HG03103 (cell line): ENCODE measurements at regions not wholly inside any gene's neighbourhood (a gene's known extent, or its start where the extent isn't known, plus 50 kb on each side); places are given as distances from the start of the nearest gene placed in this dataset.

ENCODE experiments used
- ATAC-seq: cut with Tn5 transposase; IDR thresholded peaks from one replicate; pipeline ENCODE4 v1.9.1; 2021; ENCODE audit warnings: low read depth; ENCODE audit not compliant: unreplicated experiment

GRCh38 chr5:38104497-38105230, 153.7 kb upstream of the EGFLAM start:
- ATAC-seq = no peak

DNA sequence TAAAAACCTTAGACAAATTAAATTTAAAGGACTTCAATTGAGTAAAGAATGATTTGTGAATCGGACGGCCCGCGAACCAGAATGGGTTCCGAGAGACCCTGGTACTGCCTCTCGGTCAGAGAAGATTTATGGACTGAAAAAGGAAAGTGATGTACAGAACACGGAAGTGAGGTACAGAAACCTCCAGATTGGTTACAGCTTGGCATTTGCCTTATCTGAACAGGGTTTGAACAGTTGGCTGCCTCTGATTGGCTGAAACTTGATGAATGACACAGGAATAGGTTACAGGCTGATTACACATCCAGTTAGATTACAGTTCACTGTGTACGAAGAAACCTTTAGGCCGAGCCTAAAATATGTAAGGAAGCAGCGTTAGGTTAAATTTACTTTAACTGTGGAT, 156.5 kb upstream of the EGFLAM start:
- no peak for ATAC-seq

DNA sequence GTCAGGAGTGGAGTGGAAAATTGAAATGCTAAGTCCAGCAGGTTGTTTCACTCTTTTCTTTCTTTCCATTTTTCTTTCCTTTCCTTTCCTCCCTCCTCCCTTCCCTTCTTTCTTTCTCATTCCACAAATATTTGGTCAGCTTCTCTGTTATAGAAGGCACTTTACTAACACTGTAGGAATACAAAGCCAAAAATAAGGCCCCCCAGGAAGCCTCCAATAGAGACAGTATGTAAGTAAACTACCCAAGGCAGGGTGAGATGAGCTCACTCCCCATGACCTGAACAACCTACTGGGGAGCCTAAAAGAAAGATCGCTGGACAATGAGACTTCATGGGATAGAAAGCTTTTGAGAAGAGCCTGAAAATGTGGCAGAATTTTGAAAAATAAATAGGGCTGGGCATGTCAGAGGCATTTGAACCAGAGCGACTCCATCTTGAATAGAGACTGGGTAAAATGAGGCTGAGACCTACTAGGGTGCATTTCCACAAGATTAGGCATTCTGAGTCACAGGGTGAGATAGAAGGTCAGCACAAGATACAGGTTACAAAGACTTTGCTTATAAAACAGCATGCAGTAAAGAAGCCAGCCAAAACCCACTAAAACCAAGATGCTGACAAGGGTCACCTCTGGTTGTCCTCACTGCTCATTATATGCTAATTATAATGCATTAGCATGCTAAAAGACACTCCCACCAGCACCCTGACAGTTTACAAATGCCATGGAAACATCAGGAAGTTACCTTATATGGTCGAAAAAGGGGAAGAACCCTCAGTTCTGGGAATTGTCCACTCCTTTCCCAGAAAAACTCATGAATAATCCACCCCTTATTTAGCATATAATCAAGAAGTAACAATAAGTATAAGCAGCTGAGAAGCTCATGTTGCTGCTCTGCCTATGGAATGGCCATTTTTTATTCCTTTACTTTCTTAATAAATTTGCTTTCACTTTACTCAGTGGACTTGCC, 158.9 kb upstream of the EGFLAM start:
- ATAC-seq = no peak

DNA sequence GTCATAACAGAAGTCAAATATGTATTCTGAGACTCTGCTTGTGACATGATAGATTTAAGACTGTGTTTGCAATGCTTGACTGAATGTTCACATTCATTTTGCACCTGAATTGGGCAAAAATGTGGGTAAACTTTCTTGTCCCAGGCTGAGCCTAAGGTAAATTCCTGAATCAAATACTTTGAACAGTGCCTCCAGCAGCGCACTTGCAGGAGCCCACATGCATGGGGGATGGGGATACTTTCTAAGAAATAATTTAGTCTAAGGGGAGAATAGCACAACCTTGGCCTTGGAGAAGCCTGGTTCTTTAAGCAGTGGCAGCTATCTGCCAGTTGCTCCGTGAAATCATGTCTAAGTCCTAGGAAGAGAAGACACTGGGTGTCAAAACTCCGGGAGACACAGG, 163.5 kb upstream of the EGFLAM start:
- no peak for ATAC-seq

DNA sequence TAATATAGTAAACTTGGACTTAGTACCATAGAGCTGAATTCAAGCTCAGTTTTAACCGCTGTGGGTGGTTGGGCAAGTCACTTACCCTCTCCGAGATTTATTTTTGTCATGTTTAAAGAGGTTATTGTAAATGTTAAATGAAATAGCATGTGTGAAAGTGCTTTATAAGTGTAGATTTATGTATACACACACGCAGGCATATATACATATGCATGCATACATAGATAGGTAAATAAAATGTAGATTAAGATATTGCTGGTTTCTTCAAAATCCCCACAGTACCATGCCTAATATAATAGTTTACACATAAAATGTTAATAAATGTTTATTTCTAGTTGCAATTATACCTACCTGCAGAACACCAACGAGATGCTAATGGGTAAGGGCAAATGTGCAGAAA, 164.5 kb upstream of the EGFLAM start:
- no peak for ATAC-seq

DNA sequence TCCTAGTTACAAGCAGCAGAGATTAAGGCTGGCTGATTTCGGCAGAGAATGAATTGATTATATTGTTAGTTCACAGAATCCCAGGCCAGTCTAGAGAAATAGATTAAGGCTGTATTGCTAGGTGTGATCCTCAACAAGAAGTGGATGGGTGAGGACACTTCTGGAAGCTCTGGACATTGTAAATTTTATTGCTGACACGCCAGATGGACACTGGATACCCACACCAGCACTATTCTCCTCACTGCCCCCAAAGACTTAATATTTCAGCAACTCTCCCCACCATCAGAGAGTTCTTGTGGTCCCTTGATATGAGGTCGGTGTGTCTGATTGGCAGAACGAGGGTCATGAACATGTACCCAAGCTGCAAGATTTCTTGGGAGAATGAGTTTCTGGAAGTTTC, 171.6 kb upstream of the EGFLAM start:
- no peak for ATAC-seq

DNA sequence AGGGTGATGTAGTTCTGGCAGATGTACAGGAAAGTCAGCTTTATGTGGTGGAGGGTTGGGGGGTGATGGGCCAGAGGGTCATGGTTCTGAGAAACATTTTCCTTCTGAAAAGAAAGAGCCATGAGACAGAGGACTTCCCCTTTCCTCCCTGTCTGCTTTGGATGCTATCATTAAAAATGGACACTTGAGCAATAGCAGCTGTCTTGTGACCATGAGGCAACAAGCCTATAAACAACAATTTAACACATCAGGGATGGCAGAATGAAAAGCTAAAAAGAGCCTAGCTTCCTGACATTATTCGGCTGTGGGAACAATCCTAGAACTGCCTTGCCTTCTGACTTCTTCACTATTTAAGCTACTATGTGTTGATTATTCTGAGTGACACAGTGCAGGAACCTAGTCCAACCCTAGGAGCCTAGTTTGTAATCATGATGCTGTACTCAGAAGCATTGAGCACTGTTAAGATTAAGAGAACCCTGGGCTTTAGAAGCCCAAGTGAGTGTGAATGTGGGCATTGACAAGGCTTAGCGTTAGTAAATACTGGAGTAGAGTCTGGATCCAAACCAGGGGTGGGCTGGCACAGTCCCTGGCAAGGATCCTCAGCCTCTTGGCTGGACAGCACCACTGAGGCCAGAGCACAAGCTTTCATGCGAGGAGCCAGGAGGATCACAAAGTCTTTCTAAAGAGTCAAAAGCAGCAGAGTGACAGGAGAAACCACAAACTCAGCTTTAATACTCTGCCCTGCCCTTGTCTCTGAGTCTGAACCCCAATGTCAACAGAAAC, 178.5 kb upstream of the EGFLAM start:
- no peak for ATAC-seq

- no peak for ATAC-seq
Measured at GRCh38 chr5:38078161-38078560, 180.2 kb upstream of the EGFLAM start.

- no peak for ATAC-seq
Measured at GRCh38 chr5:38077652-38078051, 180.7 kb upstream of the EGFLAM start.

- no peak for ATAC-seq
Measured at GRCh38 chr5:38071831-38072694, 186.3 kb upstream of the EGFLAM start.

DNA sequence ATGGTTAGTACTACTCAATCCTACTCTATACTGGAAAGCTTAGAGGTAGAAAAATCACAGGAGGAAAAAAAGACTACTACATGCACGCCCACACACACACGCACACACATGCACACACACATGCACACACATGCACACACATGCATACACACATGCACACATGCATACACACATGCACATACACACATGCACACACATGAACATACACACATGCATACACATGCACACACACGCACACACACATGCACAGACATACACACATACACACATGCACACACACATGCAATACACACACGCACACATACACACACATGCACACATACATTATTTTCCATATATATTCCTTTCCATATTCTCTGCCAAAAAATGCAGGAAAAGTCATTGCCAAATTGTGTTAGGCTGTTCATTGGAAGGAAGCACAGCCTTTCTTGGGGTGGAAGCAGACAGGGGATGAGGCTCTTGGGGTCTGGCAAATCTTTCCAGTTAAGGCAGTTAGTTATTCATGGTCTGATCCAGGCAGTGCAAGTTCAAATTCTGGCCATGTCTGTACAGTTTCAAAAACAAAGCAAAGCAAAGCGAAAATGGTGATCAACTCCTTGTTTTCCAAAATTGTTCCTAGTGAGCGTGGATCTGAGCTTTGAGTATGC, 187.9 kb upstream of the EGFLAM start:
- ATAC-seq = no peak

DNA sequence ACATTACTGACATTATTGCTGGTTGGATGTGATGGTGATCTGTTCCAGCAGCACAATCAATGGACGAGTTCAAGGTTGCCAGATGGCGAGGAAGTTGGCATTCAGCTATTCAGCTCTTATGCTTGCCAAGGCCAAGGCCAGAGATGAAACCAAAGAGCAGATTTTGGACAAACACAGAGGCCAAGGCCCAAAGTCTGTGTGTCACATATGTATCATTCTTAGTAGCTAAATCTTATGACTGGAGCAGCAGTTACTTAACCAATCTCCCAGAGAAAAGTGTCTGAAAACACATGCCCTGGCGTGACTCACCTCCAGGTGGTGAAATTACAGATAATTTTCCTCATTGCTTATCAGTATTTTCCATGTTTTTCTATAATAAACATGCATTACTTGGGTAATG, 189.0 kb upstream of the EGFLAM start:
- no peak for ATAC-seq

GRCh38 chr5:38060354-38060753, 198.0 kb upstream of the EGFLAM start:
- ATAC-seq = no peak

DNA sequence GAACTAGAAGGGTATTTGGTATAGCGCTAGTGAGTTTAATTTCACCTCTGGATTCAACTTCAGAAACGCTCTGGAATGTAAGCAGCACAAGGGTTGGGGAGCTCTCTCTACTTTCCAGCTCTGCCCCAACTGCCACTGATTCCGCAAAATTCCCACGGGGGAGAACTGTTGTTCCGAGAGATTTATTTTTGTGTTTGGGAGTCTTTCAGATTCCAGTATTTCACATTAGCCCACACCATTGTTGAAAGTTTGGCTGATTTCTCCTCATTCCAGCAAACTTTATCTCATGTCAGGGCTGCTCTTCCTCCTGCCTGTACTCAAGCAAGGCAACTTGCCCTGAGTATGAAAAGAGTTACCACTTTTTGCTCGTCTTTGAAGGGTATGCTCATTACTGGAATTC, 198.5 kb upstream of the EGFLAM start:
- ATAC-seq = no peak

GRCh38 chr5:38051711-38052511, 206.4 kb upstream of the EGFLAM start:
- no peak for ATAC-seq

DNA sequence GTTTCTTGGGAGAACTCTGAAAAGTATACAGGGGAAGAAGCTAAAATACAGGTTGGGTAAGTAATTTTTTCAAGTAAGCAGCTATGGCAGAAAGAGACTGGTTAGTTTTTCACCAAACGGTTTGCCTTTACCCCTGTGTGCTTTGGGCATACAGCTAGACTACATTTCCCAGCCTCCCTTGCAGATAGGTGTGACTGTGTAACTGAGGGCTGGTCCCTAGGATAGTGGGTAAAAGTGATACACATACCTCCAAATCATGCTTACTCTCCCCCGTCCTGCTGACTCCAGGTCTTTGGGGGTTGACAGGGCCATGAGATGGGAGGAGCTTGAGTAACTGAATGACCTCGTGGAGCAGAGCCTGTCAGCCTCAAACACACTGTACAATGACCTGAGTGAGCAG, 208.6 kb upstream of the GDNF start:
- ATAC-seq = no peak

- no peak for ATAC-seq
Measured at GRCh38 chr5:38046103-38046502, 206.3 kb upstream of the GDNF start.

DNA sequence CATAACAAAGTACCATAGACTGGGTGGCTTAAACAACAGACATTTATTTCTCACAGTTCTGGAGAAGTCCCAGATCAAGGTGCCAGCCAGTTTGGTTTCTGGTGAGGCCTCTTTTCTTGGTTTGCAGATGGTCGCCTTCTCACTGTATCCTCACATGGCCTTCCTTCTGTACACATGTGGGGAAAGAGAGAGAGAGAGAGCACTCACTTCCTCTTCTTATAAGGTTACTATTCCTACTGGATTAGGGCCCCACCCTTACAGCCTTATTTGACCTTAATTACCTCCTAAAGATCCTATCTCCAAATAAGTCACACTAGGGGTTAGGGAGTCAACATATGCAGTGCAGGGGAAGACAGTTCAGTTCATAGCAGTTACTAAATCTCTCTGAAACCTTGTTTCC, 205.6 kb upstream of the GDNF start:
- ATAC-seq = no peak

- ATAC-seq = no peak
Measured at GRCh38 chr5:38039826-38040225, 200.0 kb upstream of the GDNF start.
